ENCODE measurements at regions not wholly inside any gene's neighbourhood (a gene's known extent, or its start where the extent isn't known, plus 50 kb on each side); places are given as distances from the start of the nearest gene placed in this dataset.
A peak's percentile ranks its signal among the peaks of the same experiment; 100 is the strongest.
"Not testable (repeated sequence)": the region's sequence is repeated elsewhere in the genome, so short reads cannot be mapped to it uniquely, and the experiment has no call there.

- DNase-seq (ENCODE audit: low read depth), result no peak
- no peak for TF ChIP-seq CTCF (IDR thresholded peaks at IDR 0.05; ENCODE audit: low read length, missing control alignments)
- no peak overlapping the region for H3K4me3 ChIP-seq (replicated peaks; ENCODE audit: low read depth, low read length)
These were observed 189.1 kb upstream of the IL12B start for GRCh38 chr5:159519365-159519764.

GRCh38 chr5:159522841-159523240 is 192.6 kb upstream of the IL12B start:
- TF ChIP-seq CTCF (IDR thresholded peaks at IDR 0.05; ENCODE audit: low read length, missing control alignments), result no peak
- DNase-seq (ENCODE audit: low read depth), result no peak
- no peak overlapping the region for H3K4me3 ChIP-seq (replicated peaks; ENCODE audit: low read depth, low read length)

GRCh38 chr5:159524279-159524678 is 194.0 kb upstream of the IL12B start:
- H3K4me3 ChIP-seq (replicated peaks; ENCODE audit: low read depth, low read length); DNase-seq (ENCODE audit: low read depth): not testable (repeated sequence)

- TF ChIP-seq CTCF (IDR thresholded peaks at IDR 0.05; ENCODE audit: low read length, missing control alignments), result no peak
These were observed 194.8 kb upstream of the IL12B start for GRCh38 chr5:159525117-159525516.

GRCh38 chr5:159527546-159528254 is 197.4 kb upstream of the IL12B start:
- no peak for TF ChIP-seq CTCF (IDR thresholded peaks at IDR 0.05; ENCODE audit: low read length, missing control alignments)
- H3K4me3 ChIP-seq (replicated peaks; ENCODE audit: low read depth, low read length), result no peak overlapping the region
- DNase-seq (ENCODE audit: low read depth), result no peak

More at GRCh38 chr5:159525117-159525516, 194.8 kb upstream of the IL12B start:
- DNase-seq (ENCODE audit: low read depth), result peak; percentile 30
- no peak overlapping the region for H3K4me3 ChIP-seq (replicated peaks; ENCODE audit: low read depth, low read length)

GRCh38 chr5:159531554-159532105 is 201.3 kb upstream of the IL12B start:
- peak; percentile 40 for TF ChIP-seq CTCF (IDR thresholded peaks at IDR 0.05; ENCODE audit: low read length, missing control alignments)
- no peak for DNase-seq (ENCODE audit: low read depth)
- H3K4me3 ChIP-seq (replicated peaks; ENCODE audit: low read depth, low read length), result no peak overlapping the region

- no peak for DNase-seq (ENCODE audit: low read depth)
- no peak for TF ChIP-seq CTCF (IDR thresholded peaks at IDR 0.05; ENCODE audit: low read length, missing control alignments)
- H3K4me3 ChIP-seq (replicated peaks; ENCODE audit: low read depth, low read length), result no peak overlapping the region
These were observed 202.9 kb upstream of the IL12B start for GRCh38 chr5:159533197-159533596.
